GM19023 (cell line): ENCODE measurements at regions not wholly inside any gene's neighbourhood (a gene's known extent, or its start where the extent isn't known, plus 50 kb on each side); places are given as distances from the start of the nearest gene placed in this dataset.

ENCODE experiments used
- ATAC-seq: cut with Tn5 transposase; IDR thresholded peaks from one replicate; pipeline ENCODE4 v1.9.1; 2021; ENCODE audit warnings: mild to moderate bottlenecking, moderate library complexity; ENCODE audit not compliant: unreplicated experiment

DNA sequence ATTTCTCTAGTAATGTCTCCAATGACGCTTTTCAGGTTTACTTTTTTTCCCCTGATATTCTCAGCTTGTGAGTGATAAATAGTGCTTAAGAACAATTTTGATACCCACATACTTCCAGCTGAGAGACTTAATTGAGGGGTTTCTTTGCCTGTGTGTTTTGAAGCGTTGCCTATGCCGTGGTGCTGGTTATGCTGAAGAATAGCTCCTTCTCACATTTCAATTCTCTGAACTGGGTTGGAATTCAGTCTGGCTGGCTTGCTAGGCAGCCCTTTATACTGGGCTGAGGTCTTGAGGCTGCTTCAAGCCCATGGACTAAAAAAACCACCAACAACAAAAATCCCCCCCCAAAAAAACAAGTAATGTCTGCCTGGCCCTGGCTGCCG is 87.4 kb downstream of the CHST2 start:
- no peak for ATAC-seq

DNA sequence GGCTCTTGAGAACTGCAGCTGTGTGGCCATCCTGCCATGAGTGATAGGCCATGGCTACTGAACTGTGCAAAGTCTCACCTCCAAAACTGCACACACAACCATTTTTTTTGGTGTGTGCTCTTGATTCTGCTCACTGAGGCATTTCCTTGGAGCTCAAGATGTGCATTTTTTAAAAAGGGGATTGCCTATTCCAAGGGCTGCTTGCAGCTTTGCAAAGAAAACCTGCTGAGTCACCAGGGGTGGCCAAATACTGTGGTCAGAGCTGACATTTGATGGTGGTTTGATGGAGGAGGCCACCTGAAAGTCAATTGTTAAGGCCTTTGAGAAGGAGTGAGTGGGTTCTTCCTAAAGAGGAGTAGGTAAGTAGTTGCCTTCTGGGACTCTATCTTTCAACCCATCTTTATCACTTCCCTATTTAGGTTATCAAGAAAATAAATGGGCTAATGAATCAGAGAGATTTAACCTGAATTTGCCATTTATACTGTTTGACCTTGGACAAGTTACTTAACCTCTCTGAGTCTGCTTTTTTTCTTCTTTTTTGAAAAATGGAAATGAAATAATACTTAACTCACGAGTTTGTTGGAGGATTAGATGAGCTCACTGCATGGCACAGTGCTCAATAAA is 87.9 kb downstream of the CHST2 start:
- ATAC-seq: peak; percentile 92

DNA sequence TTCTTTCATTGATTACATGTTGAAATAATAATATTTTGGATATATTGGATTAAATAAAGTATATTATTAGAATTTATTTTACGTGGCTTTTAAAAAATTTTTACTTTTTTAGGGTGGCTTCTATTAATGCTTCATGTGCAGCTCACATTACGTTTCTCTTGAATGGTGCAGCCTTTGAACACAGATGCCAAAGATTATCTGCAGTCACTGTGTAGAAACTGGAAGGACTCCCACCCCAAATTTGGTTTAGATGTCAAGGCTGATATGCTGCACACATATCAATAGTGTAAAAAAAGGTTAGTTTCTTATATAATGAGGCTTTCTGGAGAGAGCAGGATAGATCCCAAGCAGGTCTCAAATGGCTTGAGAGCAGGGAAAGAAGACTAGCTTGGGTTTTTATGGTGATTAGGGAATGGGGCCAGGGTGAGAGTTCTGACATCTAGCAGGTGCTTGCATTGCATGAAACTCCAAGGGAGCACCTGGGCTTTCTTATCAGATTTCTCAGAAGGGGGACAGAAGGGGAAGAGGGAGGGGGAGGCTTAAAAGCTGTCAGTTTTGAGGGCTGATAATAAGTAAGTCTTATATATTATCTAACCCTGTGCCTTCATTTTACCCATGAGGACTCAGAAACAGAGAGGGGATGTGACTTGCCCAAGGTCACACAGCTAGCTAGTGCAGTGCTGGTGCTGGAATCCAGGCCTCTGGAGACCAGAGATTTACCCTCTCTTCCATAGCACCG is 89.6 kb downstream of the CHST2 start:
- no peak for ATAC-seq

DNA sequence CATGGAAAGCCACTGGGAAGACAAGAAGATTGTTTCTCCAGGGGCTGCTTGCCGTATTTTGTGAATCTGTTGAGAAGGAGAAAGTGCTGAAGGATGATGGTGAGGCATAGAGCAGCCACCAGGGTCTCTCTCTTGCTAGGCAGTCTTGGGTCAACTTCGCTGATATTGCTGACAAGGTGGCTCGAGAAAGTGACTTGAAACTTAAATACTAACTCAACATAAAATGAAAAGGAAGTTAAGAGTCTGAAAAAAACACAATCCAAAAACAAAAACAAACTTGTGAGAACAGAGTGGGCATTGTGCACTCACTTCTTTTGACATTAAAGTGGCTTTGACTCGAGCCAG is 90.1 kb downstream of the CHST2 start:
- ATAC-seq: no peak

DNA sequence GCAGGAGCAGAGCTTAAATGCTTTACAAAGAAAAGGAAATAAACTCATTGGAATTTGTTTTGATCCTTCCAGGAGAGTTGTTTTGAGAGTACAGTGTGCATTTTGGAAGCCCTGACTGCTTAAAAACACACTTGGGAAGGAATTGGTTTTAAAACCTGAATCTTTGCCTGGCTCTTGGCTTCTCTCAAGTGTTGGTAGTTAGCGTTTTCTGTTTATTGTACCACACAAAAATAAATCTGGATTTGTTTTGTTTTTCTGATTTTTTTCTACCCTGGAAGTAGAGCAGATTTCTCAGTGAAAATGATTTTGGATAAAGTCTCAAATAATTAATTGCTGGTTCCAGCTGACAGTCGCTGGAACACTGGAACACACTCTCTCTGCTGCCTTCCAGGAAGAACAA is 90.6 kb downstream of the CHST2 start:
- ATAC-seq: no peak

DNA sequence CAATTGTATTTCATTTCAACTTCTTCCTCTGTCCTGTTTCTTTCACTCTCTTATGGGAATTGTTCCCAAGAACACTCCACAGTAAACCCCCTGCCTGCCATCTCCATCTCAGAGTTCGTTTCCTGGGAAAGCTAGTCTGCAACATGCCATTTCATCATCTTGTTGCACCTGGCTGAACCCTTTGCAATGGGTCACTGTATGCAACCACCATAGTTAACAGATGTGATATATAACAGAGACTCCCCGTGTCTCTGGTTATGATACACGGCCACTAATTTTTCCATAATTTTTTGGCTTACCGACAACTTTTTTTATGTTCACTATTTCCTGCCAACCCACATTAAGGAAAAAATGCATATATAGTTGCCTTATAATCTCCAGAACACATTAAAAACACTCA is 95.5 kb downstream of the CHST2 start:
- no peak for ATAC-seq
